Upper lobe of left lung (tissue), 6 donors: ENCODE measurements at regions not wholly inside any gene's neighbourhood (a gene's known extent, or its start where the extent isn't known, plus 50 kb on each side); places are given as distances from the start of the nearest gene placed in this dataset.
"Not testable (repeated sequence)": the region's sequence is repeated elsewhere in the genome, so short reads cannot be mapped to it uniquely, and the experiment has no call there.

ENCODE experiments used
- ATAC-seq, 2 donors: fragments of 200-7000 bp; cut with Tn5 transposase; one replicate each; pipeline ENCODE4 v1.9.1; 2022; ENCODE audit warnings: mild to moderate bottlenecking in 2 of 2, moderate library complexity in 2 of 2; ENCODE audit not compliant: low FRiP score in 2 of 2
- DNase-seq, 2 donors: peaks; one replicate each; pipeline ENCODE4 v3.0.0-alpha.2; 2019 to 2020
- H3K27ac ChIP-seq, 4 donors: fragments of 200-600 bp; sonication (generic); one replicate each; pipeline ENCODE4 v1.5.1; 2016 to 2019
- H3K27me3 ChIP-seq, 4 donors: fragments of 200-600 bp; sonication (generic); one replicate each; pipeline ENCODE4 v1.5.1; 2017 to 2019
- H3K36me3 ChIP-seq, 4 donors: fragments of 200-600 bp; sonication (generic); one replicate each; pipeline ENCODE4 v1.5.1; 2016 to 2019
- H3K4me1 ChIP-seq, 4 donors: fragments of 200-600 bp; sonication (generic); one replicate each; pipeline ENCODE4 v1.5.1; 2018 to 2019
- H3K4me3 ChIP-seq, 4 donors: fragments of 200-600 bp; sonication (generic); one replicate each; pipeline ENCODE4 v1.5.1; 2017 to 2019; ENCODE audit warnings: mild to moderate bottlenecking in 2 of 4, moderate library complexity in 1 of 4
- H3K9me3 ChIP-seq, 4 donors: fragments of 200-600 bp; sonication (generic); one replicate each; pipeline ENCODE4 v1.5.1; 2018 to 2019
- EP300 ChIP-seq, 4 donors: sonication (generic); formaldehyde crosslinking; IDR thresholded peaks; one replicate each; pipeline ENCODE4 v1.5.1; 2017; ENCODE audit warnings: antibody characterized with exemption in 4 of 4, control low read depth in 2 of 4
- POLR2A ChIP-seq, 4 donors: fragments of 450-650 bp; IDR thresholded peaks; one replicate each; pipeline ENCODE4 v1.5.1; 2016 to 2017; ENCODE audit warnings: antibody characterized with exemption in 4 of 4, mild to moderate bottlenecking in 2 of 4
- POLR2AphosphoS5 ChIP-seq, 2 donors: sonication (generic); formaldehyde crosslinking; IDR thresholded peaks; one replicate each; pipeline ENCODE4 v1.5.1; 2017; ENCODE audit warnings: antibody characterized with exemption in 2 of 2
- WGBS, 2 donors: methylation state at CpG; one replicate each; pipeline ENCODE4 v1.1.5; 2017 to 2018; 5-methylcytosine and 5-hydroxymethylcytosine counted together
- TF ChIP-seq, protein P1 (sequence below), 6 experiments: fragments of 450-650 bp in 4 of 6; fragments of 200-600 bp in 2 of 6; sonication (generic) in 2 of 6; IDR thresholded peaks; one replicate each; pipeline ENCODE4 v1.5.1; 2016 to 2019; ENCODE audit warnings: antibody characterized with exemption in 6 of 6
- donor health status: DM: no; HTN: no; CAD: no; lungs with moderate emphysema.
- donor health status: DM: no; HTN: yes; CAD: no; lungs with severe emphysema.

DNA sequence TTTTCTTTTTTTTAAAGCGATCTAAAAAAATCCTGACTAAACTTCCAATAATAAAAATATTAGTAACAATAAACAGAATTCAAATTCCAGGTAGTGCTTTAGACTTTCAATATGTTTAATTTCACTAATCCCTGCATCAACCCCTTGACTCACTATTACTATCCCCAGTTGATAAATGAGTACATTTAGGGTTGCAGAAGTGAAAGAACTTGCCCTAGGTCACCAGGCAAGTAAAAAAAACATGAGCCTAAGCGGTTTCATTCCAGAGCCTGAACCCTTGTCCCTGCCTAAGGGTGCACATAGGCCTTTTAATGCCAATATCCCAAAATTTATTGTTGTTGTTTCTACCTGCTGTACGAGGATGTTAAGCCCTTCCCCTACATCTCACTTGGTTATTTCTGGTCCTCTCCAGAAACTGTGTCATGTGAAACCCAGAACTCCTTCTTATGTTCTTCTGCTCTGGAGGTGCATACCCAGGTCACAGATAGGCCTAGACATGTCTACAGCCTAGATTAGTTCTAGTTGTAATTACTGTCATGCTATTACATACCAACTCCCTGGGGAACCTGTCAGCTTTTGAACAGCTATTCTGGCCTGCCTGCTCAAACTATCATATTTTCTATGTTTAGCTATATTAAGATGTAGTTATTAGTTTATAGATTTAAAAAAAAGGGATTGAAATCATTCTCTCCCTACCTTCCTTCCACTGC lies 244.5 kb upstream of the PITX2 start:
- Histone ChIP-seq H3K27me3 (no peaks in the 10 kb centered on the region), H3K4me1 (no peaks in the 10 kb centered on the region), H3K4me3 (no peak overlapping the region), H3K27ac (no peak overlapping the region), H3K36me3 (no peaks in the 10 kb centered on the region), H3K9me3 (no peaks in the 10 kb centered on the region)
- DNase-seq: no peak
- ATAC-seq: no peak
- TF ChIP-seq POLR2A (IDR thresholded peaks at IDR 0.05) (no peak), POLR2AphosphoS5 (IDR thresholded peaks at IDR 0.05) (no peak), EP300 (IDR thresholded peaks at IDR 0.05) (no peak)
- TF ChIP-seq, protein P1, sequence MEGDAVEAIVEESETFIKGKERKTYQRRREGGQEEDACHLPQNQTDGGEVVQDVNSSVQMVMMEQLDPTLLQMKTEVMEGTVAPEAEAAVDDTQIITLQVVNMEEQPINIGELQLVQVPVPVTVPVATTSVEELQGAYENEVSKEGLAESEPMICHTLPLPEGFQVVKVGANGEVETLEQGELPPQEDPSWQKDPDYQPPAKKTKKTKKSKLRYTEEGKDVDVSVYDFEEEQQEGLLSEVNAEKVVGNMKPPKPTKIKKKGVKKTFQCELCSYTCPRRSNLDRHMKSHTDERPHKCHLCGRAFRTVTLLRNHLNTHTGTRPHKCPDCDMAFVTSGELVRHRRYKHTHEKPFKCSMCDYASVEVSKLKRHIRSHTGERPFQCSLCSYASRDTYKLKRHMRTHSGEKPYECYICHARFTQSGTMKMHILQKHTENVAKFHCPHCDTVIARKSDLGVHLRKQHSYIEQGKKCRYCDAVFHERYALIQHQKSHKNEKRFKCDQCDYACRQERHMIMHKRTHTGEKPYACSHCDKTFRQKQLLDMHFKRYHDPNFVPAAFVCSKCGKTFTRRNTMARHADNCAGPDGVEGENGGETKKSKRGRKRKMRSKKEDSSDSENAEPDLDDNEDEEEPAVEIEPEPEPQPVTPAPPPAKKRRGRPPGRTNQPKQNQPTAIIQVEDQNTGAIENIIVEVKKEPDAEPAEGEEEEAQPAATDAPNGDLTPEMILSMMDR (IDR thresholded peaks at IDR 0.05): no peak
- 85% methylated on average over 3 of the region's 3 CpGs for whole genome bisulfite sequencing, 2 donors

DNA sequence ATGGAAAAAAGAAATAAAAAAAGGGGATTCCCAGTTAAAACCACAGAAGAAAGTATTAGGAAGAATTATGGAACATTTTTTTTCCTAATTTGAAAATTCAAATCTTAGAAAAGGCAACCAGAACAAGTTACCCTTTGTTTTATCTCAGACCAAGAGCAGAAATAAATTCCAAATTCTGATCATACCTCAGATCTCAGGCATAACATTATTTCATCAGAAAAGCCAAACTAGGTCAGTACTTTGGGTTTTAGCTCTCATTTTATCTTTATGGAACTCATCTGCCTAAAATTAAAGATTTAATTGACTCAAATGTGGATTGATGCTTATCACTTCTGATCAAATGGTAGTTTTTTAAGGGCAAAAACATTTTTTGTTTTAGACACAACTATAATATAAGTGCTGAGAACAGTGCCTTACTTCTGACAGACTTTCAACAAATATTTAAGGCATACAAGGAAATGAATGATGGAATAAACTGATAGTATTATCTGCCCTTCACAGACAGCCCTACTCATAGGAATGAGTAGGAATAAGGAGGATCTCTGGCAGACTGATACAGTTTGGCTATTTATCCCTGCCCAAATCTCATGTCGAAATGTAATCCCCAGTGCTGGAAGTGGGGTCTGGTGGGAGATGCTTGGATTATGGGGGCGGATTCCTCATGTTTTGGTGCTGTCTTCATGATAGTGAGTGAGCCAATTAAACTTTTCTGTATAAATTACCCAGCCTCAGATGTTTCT lies 245.3 kb upstream of the PITX2 start:
- DNase-seq (no peak), ATAC-seq (no peak)
- no peaks in the 10 kb centered on the region for H3K9me3 ChIP-seq
- 73 to 82% methylated on average over 2 of the region's 2 CpGs for WGBS, 2 donors
- H3K27me3 ChIP-seq: no peaks in the 10 kb centered on the region
- H3K4me3 ChIP-seq: no peak overlapping the region
- H3K27ac ChIP-seq: no peak overlapping the region
- H3K4me1 ChIP-seq: no peaks in the 10 kb centered on the region
- TF ChIP-seq POLR2A (IDR thresholded peaks at IDR 0.05): no peak
- TF ChIP-seq EP300 (IDR thresholded peaks at IDR 0.05): no peak
- TF ChIP-seq POLR2AphosphoS5 (IDR thresholded peaks at IDR 0.05): no peak
- TF ChIP-seq, protein P1 (IDR thresholded peaks at IDR 0.05): no peak
- H3K36me3 ChIP-seq: no peaks in the 10 kb centered on the region

DNA sequence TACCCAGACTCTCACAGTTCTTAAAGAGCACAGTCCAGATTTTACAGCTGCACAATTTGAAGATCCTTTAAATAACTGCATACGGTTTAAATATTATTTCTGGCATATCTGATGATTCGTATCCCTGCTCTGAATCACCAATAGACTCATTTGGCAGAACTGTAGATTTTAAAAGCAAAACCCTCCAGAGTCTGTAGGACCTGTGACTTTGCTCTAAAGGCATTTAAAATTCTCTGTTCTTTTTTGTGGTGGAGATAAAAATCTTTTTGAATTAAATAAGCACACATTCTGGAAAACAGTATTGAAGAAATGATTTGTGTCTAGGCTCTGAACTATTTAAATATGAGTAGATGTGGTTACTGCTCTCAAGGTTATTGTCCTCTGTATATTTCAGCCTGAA lies 246.2 kb upstream of the PITX2 start:
- Histone ChIP-seq H3K27me3 (no peaks in the 10 kb centered on the region), H3K27ac (no peak overlapping the region), H3K4me3 (no peak overlapping the region), H3K9me3 (no peaks in the 10 kb centered on the region), H3K4me1 (no peaks in the 10 kb centered on the region), H3K36me3 (no peaks in the 10 kb centered on the region)
- no peak for DNase-seq
- TF ChIP-seq POLR2AphosphoS5 (IDR thresholded peaks at IDR 0.05) (no peak), POLR2A (IDR thresholded peaks at IDR 0.05) (no peak), EP300 (IDR thresholded peaks at IDR 0.05) (no peak)
- TF ChIP-seq, protein P1 (IDR thresholded peaks at IDR 0.05): no peak
- ATAC-seq: no peak
- WGBS, 2 donors: 64 to 66% methylated on average over 2 of the region's 2 CpGs

DNA sequence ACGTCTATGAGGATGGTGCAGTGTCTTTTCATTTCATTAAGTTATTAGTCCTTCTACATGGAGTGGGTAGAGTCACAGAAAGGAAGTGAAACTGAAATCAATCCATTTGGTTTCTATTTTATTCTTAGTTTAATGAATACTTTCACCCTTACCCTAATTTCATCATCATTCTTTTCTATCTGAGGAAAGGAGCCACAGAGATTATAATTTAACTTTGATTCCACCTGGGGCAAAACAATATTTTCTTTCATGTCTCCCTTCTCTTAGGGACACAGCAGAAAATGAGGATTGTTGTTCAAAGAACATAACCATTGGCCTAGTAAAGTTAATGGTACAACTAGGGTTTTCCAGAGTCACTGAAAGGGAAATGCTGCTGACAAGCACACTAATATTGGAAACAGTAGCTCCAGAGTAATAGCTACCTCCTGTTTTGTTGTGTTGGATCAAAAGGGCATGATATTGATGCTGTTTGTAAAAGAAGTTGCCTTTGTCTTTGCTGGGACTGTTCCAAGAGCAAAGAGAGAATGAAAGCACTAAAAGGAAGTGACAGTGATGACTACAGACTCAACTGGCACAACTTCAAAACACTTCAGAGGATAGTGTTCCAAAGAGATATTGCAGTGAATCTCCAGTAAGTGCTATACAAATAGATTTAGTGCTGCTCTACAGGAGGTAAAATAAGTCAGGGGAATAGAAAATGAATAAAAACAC lies 247.1 kb upstream of the PITX2 start:
- no peak for TF ChIP-seq POLR2A (IDR thresholded peaks at IDR 0.05)
- DNase-seq: no peak
- peak in 1 of 2 donors; percentile 45 for ATAC-seq
- no peak overlapping the region for H3K4me3 ChIP-seq
- H3K36me3 ChIP-seq: no peaks in the 10 kb centered on the region
- no peak overlapping the region for H3K27ac ChIP-seq
- no peaks in the 10 kb centered on the region for H3K4me1 ChIP-seq
- no peaks in the 10 kb centered on the region for H3K9me3 ChIP-seq
- H3K27me3 ChIP-seq: no peaks in the 10 kb centered on the region
- WGBS, 2 donors: 54 to 68% methylated on average over 1 of the region's 1 CpG

DNA sequence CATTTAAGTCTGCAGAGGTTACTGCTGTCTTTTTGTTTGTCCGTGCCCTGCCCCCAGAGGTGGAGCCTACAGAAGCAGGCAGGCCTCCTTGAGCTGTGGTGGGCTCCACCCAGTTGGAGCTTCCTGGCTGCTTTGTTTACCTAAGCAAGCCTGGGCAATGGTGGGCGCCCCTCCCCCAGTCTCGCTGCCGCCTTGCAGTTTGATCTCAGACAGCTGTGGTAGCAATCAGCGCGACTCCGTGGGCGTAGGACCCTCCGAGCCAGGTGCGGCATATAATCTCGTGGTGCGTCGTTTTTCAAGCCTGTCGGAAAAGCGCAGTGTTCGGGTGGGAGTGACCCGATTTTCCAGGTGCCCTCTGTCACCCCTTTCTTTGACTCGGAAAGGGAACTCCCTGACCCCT lies 253.3 kb upstream of the PITX2 start:
- ATAC-seq: not testable (repeated sequence)
- peak in 1 of 2 donors; percentile 46 for DNase-seq
- 82 to 83% methylated on average over 14 to 17 of the region's 18 CpGs for WGBS, 2 donors

More for the DNA sequence above, 253.3 kb upstream of the PITX2 start:
- not testable (repeated sequence) for H3K27me3 ChIP-seq, H3K4me3 ChIP-seq, H3K9me3 ChIP-seq, H3K36me3 ChIP-seq, H3K27ac ChIP-seq, H3K4me1 ChIP-seq
